SU-DHL-6 (cell line): ENCODE measurements at regions not wholly inside any gene's neighbourhood (a gene's known extent, or its start where the extent isn't known, plus 50 kb on each side); places are given as distances from the start of the nearest gene placed in this dataset.

Experiments
- CTCF ChIP-seq: fragments of 200-600 bp; sonication (generic); IDR thresholded peaks from one replicate; pipeline ENCODE4 v1.5.1; 2017; ENCODE audit warnings: antibody characterized with exemption, mild to moderate bottlenecking, low read length, moderate library complexity; ENCODE audit not compliant: insufficient read depth, poor library complexity, severe bottlenecking
- EZH2phosphoT487 ChIP-seq: fragments of 200-600 bp; sonication (generic), shearing (Covaris generic); conservative IDR thresholded peaks from 2 replicates; pipeline ENCODE4 v1.6.1; 2018; ENCODE audit warnings: mild to moderate bottlenecking, antibody characterized with exemption, low read length, moderate library complexity, mixed read lengths

GRCh38 chr18:27823053-27823452 is 353.9 kb downstream of the CDH2 start:
- TF ChIP-seq CTCF (no peak), EZH2phosphoT487 (no peak)
